GM10266 (cell line): ENCODE measurements at regions not wholly inside any gene's neighbourhood (a gene's known extent, or its start where the extent isn't known, plus 50 kb on each side); places are given as distances from the start of the nearest gene placed in this dataset.

Experiments used
- DNase-seq: peaks from one replicate; pipeline ENCODE4 v3.0.0; 2012; ENCODE audit errors: extremely low spot score
- CTCF ChIP-seq: IDR thresholded peaks from 2 replicates; pipeline ENCODE4 v1.5.1; 2012; ENCODE audit warnings: mild to moderate bottlenecking, low read depth; ENCODE audit not compliant: control insufficient read depth, insufficient read depth; ENCODE audit errors: missing control alignments

DNA sequence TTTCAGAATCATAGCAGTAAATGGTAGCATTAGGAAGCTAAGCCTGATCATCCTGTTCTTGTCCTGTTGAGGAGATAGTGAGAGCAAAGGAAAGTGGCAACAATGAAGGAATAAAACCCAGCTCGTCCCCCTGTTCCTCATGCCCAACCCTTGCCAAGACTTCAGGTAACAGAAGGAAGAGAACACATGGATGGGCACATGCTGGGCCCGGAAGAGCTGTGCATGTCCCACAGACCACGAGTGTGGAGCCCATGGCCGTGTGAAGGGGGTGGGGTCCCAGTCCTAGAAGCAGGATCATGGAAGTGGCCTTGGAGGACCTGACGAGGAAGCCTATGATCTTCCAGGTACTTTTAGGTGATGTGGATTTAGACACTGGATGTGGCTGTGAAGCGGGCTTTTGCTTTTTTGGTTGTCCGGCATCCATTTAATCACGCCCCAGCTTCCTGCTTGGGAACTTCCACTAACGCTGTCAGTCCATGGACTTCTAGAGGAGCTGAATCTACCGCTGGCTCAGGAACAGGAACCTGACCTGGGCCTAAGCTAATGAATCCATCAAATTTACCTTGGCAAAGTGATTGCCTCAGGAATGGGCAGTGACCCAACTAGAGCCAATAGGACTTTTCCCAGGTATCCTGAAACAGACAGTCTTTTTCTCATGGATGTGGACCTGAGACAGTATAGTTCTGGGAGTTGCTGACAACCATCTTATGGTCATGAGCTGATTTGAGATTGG is 79.3 kb upstream of the ARMC2 start:
- DNase-seq, result no peak
- no peak for TF ChIP-seq CTCF

DNA sequence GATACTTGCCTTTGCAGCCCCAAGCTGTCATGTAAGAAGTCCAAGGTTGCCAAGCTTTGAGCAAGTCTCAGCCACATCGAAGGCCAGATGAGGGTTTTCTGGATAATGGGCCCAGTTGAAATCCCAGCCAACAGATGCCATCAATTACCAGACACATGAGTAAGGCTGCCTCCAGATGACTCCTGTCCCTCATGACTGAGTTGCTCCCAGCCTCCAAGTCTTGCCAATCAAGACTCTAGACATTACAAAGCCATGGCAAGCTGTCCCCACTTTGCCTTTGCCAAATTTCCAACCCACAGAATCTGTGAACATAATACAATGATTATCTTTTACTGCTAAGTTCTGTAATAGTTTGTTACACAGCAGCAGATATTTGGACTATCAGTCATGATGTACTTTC is 76.8 kb upstream of the ARMC2 start:
- DNase-seq, result no peak
- no peak for TF ChIP-seq CTCF

GRCh38 chr6:108774555-108774954 is 73.7 kb upstream of the ARMC2 start:
- no peak for TF ChIP-seq CTCF
- DNase-seq, result no peak

DNA sequence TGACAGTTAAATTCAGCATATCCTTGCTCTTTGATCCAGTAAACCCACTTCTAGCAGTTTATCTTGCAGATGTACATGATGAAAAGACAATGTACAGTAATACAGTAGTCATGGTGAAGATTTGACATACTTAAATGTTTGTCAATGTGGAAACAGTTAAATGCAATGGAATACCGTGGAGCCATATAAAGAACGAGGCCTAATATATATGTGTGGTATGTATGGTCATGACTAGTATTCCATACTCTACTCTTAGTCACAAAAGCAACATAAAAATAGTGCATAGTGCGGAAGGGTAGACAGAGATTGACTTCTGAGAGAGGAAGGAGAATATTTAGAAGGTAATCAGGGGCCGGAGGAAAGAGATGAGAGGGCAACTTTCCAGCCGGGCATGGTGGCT is 70.7 kb upstream of the ARMC2 start:
- DNase-seq, result no peak
- no peak for TF ChIP-seq CTCF

DNA sequence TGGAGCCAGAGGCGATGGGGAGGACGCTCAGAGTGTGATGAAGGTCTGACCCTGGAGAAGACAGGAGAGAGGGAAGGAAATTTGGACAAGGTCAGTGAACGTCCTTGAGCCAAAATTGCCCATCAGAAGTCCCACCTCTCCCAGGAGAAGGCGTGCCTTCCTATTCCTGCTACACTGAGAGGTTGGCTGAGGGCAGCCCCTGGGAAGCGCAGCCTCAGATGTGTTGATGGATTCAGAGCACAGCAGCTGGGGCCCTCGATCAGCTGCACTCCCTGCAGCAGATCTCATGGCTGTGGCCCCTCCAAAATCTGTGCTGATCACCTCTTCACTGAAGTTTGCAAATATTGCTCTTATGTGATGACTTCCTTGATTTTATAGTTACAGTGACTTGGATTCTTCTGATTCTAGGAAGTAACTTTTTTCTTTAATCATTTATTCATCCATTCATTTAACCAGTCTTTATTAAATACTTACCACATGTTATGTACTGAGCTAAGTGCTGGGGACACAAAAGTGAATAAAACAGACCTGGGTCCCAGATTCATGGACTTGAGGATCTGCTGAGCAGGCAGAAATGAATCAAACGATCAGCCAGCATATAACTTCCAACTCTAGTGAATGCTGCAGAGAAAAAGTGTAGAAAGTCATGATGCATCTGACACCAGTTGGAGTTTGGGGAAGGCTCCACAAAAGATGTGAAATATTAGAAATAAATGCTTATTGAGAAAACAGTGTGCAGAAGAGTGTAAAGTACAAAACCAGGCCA is 69.6 kb upstream of the ARMC2 start:
- no peak for TF ChIP-seq CTCF
- DNase-seq, result no peak

- DNase-seq, result no peak
- TF ChIP-seq CTCF, result no peak
Measured at GRCh38 chr6:108779536-108780275, 68.5 kb upstream of the ARMC2 start.

DNA sequence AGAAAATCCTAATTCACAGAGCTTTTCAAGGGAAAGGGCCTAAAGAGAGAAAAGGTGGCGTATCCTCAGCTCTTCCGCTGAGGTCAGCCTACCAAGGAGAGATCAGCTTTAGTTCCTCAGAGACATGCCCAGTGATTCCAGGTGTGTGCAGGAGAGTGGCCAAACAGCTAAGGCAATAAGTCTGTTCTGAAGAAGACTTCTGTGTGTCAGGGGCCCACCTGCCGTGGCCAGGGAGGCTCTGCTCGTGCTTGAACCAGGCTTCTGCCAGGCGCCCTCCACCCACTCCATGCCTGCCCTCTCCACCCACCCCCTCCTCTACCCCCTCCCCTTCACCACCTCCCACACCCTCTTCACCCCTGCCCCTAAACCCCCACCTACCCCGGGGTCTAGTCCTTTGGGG is 67.4 kb upstream of the ARMC2 start:
- TF ChIP-seq CTCF, result no peak
- no peak for DNase-seq
